GM13977 (cell line): ENCODE measurements at regions not wholly inside any gene's neighbourhood (a gene's known extent, or its start where the extent isn't known, plus 50 kb on each side); places are given as distances from the start of the nearest gene placed in this dataset.

Source experiments
- DNase-seq: peaks from one replicate; pipeline ENCODE4 v3.0.0; 2012; ENCODE audit warnings: low spot score
- in situ Hi-C: fragments of 300-500 bp; cut with MboI; formaldehyde crosslinking; loops from one replicate; pipeline ENCODE4 v1.12.0; 2022; ENCODE audit warnings: low sequenced_read_pairs, low pct_unique_long_range_greater_than_20kb, mixed read lengths, inconsistent platforms; ENCODE audit not compliant: unreplicated experiment
- TF ChIP-seq, protein P1 (sequence below): IDR thresholded peaks from 2 replicates; pipeline ENCODE4 v1.5.1; 2012; ENCODE audit warnings: mild to moderate bottlenecking, control low read depth; ENCODE audit not compliant: insufficient read depth; ENCODE audit errors: extremely low read depth, missing control alignments

- in situ Hi-C loops, result no loop called here
- DNase-seq, result no peak
- TF ChIP-seq, protein P1, sequence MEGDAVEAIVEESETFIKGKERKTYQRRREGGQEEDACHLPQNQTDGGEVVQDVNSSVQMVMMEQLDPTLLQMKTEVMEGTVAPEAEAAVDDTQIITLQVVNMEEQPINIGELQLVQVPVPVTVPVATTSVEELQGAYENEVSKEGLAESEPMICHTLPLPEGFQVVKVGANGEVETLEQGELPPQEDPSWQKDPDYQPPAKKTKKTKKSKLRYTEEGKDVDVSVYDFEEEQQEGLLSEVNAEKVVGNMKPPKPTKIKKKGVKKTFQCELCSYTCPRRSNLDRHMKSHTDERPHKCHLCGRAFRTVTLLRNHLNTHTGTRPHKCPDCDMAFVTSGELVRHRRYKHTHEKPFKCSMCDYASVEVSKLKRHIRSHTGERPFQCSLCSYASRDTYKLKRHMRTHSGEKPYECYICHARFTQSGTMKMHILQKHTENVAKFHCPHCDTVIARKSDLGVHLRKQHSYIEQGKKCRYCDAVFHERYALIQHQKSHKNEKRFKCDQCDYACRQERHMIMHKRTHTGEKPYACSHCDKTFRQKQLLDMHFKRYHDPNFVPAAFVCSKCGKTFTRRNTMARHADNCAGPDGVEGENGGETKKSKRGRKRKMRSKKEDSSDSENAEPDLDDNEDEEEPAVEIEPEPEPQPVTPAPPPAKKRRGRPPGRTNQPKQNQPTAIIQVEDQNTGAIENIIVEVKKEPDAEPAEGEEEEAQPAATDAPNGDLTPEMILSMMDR, result no peak
These were observed 68.4 kb upstream of the VSTM2B start for GRCh38 chr19:29457413-29457812.

DNA sequence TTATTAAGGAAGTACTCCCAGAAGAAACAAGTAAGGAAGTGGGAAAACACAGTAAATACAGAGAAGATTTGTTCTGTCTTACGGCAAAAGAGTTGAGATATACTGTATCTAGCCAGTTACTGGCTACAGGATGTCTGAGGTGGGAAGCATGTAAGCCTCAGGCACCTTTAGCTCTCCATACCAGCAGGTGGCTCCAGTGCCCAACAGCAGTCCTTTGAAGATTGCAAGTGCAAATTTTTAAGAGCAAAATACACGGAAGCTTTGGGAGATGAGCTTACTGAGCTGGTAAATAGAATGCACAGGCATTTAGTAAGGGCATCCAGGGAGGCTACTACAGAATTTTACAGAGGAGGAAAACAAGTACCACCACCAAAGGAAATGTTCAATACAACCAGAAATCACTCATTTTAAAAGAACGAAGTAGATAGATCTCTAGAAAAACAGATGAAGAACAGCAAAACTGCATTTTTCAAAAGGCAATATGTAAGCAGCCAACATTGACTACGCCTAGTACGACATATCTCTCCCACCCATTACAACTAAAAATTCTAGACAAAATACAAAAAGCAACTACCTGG is 57.9 kb upstream of the VSTM2B start:
- in situ Hi-C loops, result no loop called here
- TF ChIP-seq, protein P1, result peak; percentile 59
- peak; percentile 49 for DNase-seq

DNA sequence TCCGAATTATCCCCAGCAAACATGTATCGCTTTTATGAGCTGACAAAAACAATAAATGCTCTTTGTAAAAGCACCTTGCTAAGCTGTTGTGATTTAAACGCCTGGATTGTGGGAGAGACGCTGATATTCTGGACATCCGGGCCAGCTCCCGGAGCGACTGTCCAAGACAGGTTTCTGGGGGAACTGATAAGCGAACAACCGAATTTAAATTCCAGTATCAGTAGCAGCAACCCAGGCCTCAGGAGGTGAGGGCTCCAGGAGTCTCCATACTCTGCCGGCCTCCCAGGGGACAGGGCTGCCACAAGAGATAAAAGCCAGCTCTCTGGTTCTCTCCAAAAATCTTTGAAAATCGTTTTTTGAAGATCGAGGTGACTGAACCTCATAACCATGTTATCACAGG is 50.3 kb upstream of the VSTM2B start:
- no peak for DNase-seq
- TF ChIP-seq, protein P1, result no peak
- in situ Hi-C loops, result no loop called here
